SK-N-MC (cell line): ENCODE measurements at regions not wholly inside any gene's neighbourhood (a gene's known extent, or its start where the extent isn't known, plus 50 kb on each side); places are given as distances from the start of the nearest gene placed in this dataset.
"Not testable (repeated sequence)": the region's sequence is repeated elsewhere in the genome, so short reads cannot be mapped to it uniquely, and the experiment has no call there.

ENCODE experiments used
- DNase-seq: peaks from one replicate; pipeline ENCODE4 v3.0.0-alpha.2; 2011; ENCODE audit warnings: low read depth, low spot score
- H3K27ac ChIP-seq: fragments of 200-600 bp; sonication (generic); 2 replicates; pipeline ENCODE4 v1.5.1; 2016; ENCODE audit warnings: mixed run types
- H3K36me3 ChIP-seq: fragments of 200-600 bp; sonication (generic); 2 replicates; pipeline ENCODE4 v1.6.1; 2017; ENCODE audit warnings: antibody characterized with exemption, low read length, mixed read lengths; ENCODE audit not compliant: insufficient read depth
- H3K4me3 ChIP-seq: fragments of 200-600 bp; sonication (generic); 2 replicates; pipeline ENCODE4 v1.5.1; 2016
- H3K9ac ChIP-seq: fragments of 200-600 bp; sonication (generic); 2 replicates; pipeline ENCODE4 v1.8.0; 2017; ENCODE audit warnings: mixed run types, mixed read lengths; ENCODE audit not compliant: insufficient read length
- H3K9me3 ChIP-seq: fragments of 200-600 bp; sonication (generic); 2 replicates; pipeline ENCODE4 v1.6.1; 2017; ENCODE audit warnings: low read depth, mild to moderate bottlenecking, antibody characterized with exemption, low read length, moderate library complexity, mixed read lengths
- EZH2 ChIP-seq: fragments of 200-600 bp; sonication (generic); IDR thresholded peaks from one replicate; pipeline ENCODE4 v1.6.1; 2017; ENCODE audit warnings: antibody characterized with exemption
- FOXP2 ChIP-seq: optimal IDR thresholded peaks from 2 replicates; pipeline ENCODE3; 2011; ENCODE audit warnings: mild to moderate bottlenecking, moderate library complexity; ENCODE audit not compliant: insufficient read depth; ENCODE audit errors: extremely low read length, control extremely low read depth
- POLR2AphosphoS5 ChIP-seq: IDR thresholded peaks from 2 replicates; pipeline ENCODE4 v1.6.1; 2012; ENCODE audit warnings: mild to moderate bottlenecking, low read depth, low read length, borderline replicate concordance

DNA sequence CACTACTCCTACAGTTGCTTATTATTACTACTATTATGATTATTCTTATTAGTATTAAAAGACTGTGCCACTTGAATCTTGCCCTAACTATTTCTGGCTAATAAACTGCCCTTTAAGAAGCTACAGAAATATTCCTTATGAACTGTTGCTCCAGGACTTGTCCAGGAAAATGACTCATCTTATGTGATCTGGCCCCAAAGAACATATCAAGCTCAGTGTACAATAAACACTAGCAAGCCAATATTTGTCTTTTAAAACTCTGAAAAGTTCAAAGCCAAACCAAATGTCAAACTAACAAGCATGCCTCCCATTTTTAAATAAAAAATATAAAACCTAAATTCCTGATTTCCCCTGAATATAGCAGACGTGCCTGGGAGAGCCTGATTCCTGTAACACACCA, 88.7 kb upstream of the SIM2 start:
- no peak overlapping the region for H3K4me3 ChIP-seq
- H3K27ac ChIP-seq, result no peak overlapping the region
- H3K9me3 ChIP-seq, result no peaks in the 10 kb centered on the region
- no peaks in the 10 kb centered on the region for H3K36me3 ChIP-seq
- TF ChIP-seq FOXP2, result no peak
- DNase-seq, result no peak
- H3K9ac ChIP-seq, result no peak overlapping the region

DNA sequence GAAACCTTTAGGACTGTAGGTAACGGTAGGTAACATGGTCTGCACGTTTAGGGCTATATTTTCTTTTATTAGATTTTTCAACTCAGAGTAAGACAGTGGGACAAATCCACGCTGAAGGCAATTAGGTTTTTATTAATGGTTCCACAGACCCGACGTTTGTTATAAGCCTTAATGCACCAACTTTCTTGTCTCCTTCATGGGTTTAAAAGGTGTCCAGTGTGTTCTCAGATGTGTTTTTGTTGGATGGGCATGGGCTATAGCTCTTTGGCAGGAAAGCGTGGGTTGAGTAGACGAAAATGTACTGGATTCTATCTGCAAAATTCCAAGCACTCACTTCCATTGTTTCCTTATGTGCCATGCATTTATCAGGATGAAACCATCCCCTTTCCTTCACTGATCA, 88.0 kb upstream of the SIM2 start:
- Histone ChIP-seq H3K36me3 (no peaks in the 10 kb centered on the region), H3K9me3 (no peaks in the 10 kb centered on the region), H3K27ac (no peak overlapping the region), H3K4me3 (no peak overlapping the region), H3K9ac (no peak overlapping the region)
- no peak for DNase-seq
- TF ChIP-seq EZH2 (no peak), FOXP2 (no peak), POLR2AphosphoS5 (no peak)

DNA sequence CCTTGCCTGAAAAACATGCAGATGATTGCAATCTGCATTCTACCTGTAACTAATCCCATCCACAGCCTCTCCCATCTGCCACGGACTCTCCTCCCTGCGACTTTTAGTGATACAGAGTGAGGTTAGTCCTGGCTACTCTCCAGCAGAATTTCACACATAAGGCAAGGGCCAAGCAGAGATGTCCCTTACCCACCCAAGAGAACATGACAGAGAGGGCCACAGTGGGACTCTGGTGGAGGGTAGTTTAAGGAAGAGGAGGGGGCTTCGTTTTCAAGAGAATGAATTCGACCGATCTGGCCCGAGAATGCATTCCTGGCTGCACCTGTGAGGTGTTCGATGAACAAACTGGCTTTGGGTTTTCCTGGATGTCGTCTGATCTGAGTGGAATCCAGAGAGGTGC, 87.5 kb upstream of the SIM2 start:
- TF ChIP-seq FOXP2 (no peak), POLR2AphosphoS5 (no peak), EZH2 (no peak)
- Histone ChIP-seq H3K36me3 (no peaks in the 10 kb centered on the region), H3K4me3 (no peak overlapping the region), H3K9ac (no peak overlapping the region), H3K27ac (no peak overlapping the region), H3K9me3 (no peaks in the 10 kb centered on the region)
- no peak for DNase-seq

DNA sequence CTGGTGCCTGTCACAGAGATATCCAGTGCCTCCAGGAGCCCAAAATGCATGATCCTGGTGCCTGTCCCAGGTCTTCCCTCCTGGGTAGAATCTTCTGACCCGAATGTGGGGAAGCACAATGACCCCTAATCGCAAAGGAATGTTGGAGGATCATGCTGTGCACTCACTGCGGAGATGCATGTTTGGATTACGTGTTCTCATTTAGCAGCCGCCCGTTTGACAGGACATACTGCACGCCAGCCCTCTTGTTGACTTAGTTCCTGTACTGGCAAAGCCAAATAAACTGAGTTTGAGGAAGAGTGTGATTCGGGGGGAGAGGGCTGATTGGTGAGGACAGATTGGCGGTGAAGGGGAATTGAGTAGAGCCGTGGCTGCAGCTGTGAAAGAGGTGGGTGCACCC, 85.9 kb upstream of the SIM2 start:
- no peak overlapping the region for H3K9ac ChIP-seq
- TF ChIP-seq FOXP2 (no peak), EZH2 (no peak), POLR2AphosphoS5 (no peak)
- H3K27ac ChIP-seq, result no peak overlapping the region
- DNase-seq, result no peak
- H3K4me3 ChIP-seq, result no peak overlapping the region
- H3K36me3 ChIP-seq, result no peaks in the 10 kb centered on the region
- H3K9me3 ChIP-seq, result no peaks in the 10 kb centered on the region

DNA sequence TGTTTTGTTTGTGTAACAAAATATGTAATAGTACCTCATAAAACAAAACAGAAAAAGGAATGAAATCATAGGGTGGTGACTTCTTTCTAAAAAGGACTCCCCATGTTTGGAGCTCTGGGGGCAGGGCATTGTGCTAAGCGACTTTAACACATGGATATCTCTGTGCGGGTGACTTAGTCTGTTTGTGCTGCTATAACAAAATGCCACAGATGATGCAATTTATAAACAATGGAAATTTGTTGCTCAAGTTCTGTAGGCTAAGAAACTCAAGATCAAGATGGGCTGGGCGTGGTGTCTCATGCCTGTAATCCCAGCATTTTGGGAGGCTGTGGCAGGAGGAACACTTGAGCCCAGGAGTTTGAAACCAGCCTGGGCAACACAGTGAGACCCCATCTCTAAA, 85.4 kb upstream of the SIM2 start:
- H3K27ac ChIP-seq, result no peak overlapping the region
- no peaks in the 10 kb centered on the region for H3K9me3 ChIP-seq
- no peak for DNase-seq
- no peak overlapping the region for H3K9ac ChIP-seq
- no peak overlapping the region for H3K4me3 ChIP-seq
- no peaks in the 10 kb centered on the region for H3K36me3 ChIP-seq
- TF ChIP-seq EZH2, result no peak
- TF ChIP-seq POLR2AphosphoS5, result no peak
- no peak for TF ChIP-seq FOXP2

DNA sequence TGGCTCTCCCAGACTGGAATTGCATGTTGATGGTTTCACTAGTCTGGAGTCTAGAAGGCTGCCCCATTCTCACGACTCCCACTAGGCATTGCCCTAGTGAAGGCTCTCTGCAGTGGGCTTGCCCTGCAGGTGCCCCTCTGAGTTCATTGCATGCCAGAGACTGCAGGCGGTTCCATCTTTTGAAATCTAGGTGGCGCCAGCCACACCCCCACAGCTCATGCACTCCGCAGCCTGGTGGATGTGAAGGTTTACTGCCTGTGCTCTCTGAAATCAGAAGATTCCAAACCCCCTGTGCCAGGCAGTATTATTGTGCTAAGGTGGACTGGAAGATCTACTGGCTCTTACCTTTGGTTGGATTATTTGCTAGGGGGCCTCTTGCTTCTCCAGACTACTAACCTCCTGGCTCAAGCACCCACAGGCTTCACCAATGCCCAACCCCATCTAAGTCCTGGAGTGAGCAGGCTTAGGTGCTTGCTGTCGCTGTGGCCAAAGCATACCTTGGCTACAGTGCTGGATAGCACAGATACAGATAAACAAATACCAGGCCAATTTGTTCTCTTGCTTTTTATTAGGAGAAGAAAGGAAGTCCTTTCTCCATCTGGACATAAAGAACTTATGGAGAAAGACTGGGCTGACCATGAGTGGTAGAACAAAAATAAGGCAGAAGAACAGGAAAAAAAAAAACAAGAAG, 83.5 kb upstream of the SIM2 start:
- Histone ChIP-seq H3K9me3 (no peaks in the 10 kb centered on the region), H3K36me3 (no peaks in the 10 kb centered on the region), H3K9ac (no peak overlapping the region), H3K4me3 (no peak overlapping the region), H3K27ac (no peak overlapping the region)
- DNase-seq, result no peak
- TF ChIP-seq EZH2 (no peak), POLR2AphosphoS5 (no peak), FOXP2 (no peak)

DNA sequence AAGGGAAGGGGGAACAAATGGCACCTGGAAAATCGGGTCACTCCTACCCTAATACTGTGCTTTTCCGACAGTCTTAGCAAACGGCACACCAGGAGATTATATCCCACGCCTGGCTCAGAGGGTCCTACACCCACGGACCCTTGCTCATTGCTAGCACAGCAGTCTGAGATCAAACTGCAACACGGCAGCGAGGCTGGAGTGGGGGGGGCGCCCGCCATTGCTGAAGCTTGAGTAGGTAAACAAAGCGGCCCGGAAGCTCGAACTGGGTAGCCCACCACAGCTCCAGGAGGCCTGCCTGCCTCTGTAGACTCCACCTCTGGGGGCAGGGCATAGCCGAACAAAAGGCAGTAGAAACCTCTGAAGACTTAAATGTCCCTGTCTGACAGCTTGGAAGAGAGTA, 82.1 kb upstream of the SIM2 start:
- H3K9me3 ChIP-seq, H3K27ac ChIP-seq, DNase-seq, H3K36me3 ChIP-seq, H3K4me3 ChIP-seq, H3K9ac ChIP-seq: not testable (repeated sequence)

DNA sequence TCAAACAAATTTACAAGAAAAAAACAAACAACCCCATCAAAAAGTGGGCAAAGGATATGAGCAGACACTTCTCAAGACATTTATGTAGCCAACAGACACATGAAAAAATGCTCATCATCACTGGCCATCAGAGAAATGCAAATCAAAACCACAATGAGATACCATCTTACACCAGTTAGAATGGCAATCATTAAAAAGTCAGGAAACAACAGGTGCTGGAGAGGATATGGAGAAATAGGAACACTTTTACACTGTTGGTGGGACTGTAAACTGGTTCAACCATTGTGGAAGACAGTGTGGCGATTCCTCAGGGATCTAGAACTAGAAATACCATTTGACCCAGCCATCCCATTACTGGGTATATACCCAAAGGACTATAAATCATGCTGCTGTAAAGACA, 77.1 kb upstream of the SIM2 start:
- H3K27ac ChIP-seq, H3K4me3 ChIP-seq, H3K9me3 ChIP-seq: not testable (repeated sequence)

DNA sequence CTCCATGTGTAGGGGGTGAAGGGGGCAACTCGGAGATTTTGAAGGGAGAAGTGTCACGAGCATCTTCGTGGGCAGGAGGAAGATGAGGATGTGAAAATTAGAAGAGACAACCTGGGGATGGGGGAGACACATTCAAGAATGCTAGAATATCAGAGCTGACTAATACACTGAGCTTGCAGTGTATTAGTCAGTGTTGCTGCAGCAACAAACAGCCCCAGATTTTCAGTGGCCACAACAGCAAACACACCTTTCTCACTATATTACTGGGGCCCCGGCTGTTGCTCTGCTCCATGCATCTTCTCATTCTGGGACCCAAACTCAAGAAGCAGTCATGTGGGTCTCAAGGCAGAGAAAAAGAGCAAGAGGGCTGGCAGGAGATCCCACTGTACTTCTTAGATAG, 74.8 kb upstream of the SIM2 start:
- no peak for DNase-seq
- TF ChIP-seq FOXP2 (no peak), EZH2 (no peak), POLR2AphosphoS5 (no peak)

More for the DNA sequence above, 77.1 kb upstream of the SIM2 start:
- DNase-seq, H3K36me3 ChIP-seq, H3K9ac ChIP-seq: not testable (repeated sequence)

More for the DNA sequence above, 74.8 kb upstream of the SIM2 start:
- no peaks in the 10 kb centered on the region for H3K9me3 ChIP-seq
- no peak overlapping the region for H3K4me3 ChIP-seq
- H3K9ac ChIP-seq, result no peak overlapping the region
- H3K36me3 ChIP-seq, result no peaks in the 10 kb centered on the region
- H3K27ac ChIP-seq, result no peak overlapping the region
